Neuronal stem cell (in vitro differentiated cells): ENCODE measurements at regions not wholly inside any gene's neighbourhood (a gene's known extent, or its start where the extent isn't known, plus 50 kb on each side); places are given as distances from the start of the nearest gene placed in this dataset.
"Not testable (repeated sequence)": the region's sequence is repeated elsewhere in the genome, so short reads cannot be mapped to it uniquely, and the experiment has no call there.

ENCODE experiments used
- DNase-seq: peaks from one replicate; pipeline ENCODE4 v3.0.0-alpha.2; 2013; ENCODE audit warnings: low spot score
- H2AFZ ChIP-seq: one replicate; pipeline ENCODE4 v1.6.1; 2013; ENCODE audit warnings: mild to moderate bottlenecking, low read length, inconsistent platforms
- H2AK5ac ChIP-seq: 2 replicates; pipeline ENCODE4 v1.6.1; 2013; ENCODE audit warnings: low read depth, mild to moderate bottlenecking, inconsistent platforms, low read length, moderate library complexity, mixed read lengths
- H2BK120ac ChIP-seq: 2 replicates; pipeline ENCODE4 v1.6.1; 2013; ENCODE audit warnings: low read depth, mild to moderate bottlenecking, inconsistent platforms, low read length, moderate library complexity, mixed read lengths
- H2BK12ac ChIP-seq: one replicate; pipeline ENCODE4 v1.6.1; 2013; ENCODE audit warnings: low read length, inconsistent platforms
- H2BK15ac ChIP-seq: 2 replicates; pipeline ENCODE4 v1.6.1; 2013; ENCODE audit warnings: mild to moderate bottlenecking, low read length, inconsistent platforms, mixed read lengths
- H2BK5ac ChIP-seq: one replicate; pipeline ENCODE4 v1.6.1; 2013; ENCODE audit warnings: inconsistent platforms, mild to moderate bottlenecking, low read length, moderate library complexity
- H3K14ac ChIP-seq: one replicate; pipeline ENCODE4 v1.6.1; 2013; ENCODE audit warnings: low read length, inconsistent platforms
- H3K18ac ChIP-seq: 2 replicates; pipeline ENCODE4 v1.6.1; 2013; ENCODE audit warnings: low read length, inconsistent platforms
- H3K23ac ChIP-seq: 2 replicates; pipeline ENCODE4 v1.6.1; 2013; ENCODE audit warnings: low read depth, mild to moderate bottlenecking, mixed read lengths, low read length, inconsistent platforms; ENCODE audit not compliant: poor library complexity
- H3K27ac ChIP-seq: replicated peaks from 3 replicates; pipeline ENCODE4 v1.5.1; 2013; ENCODE audit warnings: low read length, inconsistent platforms
- H3K27me3 ChIP-seq, 3 experiments: 2 replicates each; pipeline ENCODE4 v1.6.1; 2013; ENCODE audit warnings: low read length in 3 of 3, mild to moderate bottlenecking in 2 of 3, inconsistent platforms in 1 of 3, low read depth in 1 of 3, mixed read lengths in 1 of 3, moderate library complexity in 1 of 3; ENCODE audit not compliant: control insufficient read depth in 3 of 3, insufficient read depth in 3 of 3
- H3K36me3 ChIP-seq, 2 donors: replicated peaks in 1 of 2; 2 replicates each; pipeline ENCODE4 v1.6.1; 2013; ENCODE audit warnings: low read length in 2 of 2; ENCODE audit not compliant: control insufficient read depth in 2 of 2, insufficient read depth in 2 of 2
- H3K4ac ChIP-seq: 2 replicates; pipeline ENCODE4 v1.6.1; 2013; ENCODE audit warnings: inconsistent platforms, mild to moderate bottlenecking, low read length, moderate library complexity
- H3K4me1 ChIP-seq, 2 donors: 1 replicate in 1 of 2; 2 replicates in 1 of 2; pipeline ENCODE4 v1.6.1; 2013; ENCODE audit warnings: low read length in 2 of 2, low read depth in 1 of 2; ENCODE audit not compliant: control insufficient read depth in 2 of 2, insufficient read depth in 1 of 2
- H3K4me2 ChIP-seq: one replicate; pipeline ENCODE4 v1.6.1; 2013; ENCODE audit warnings: mild to moderate bottlenecking, low read length, inconsistent platforms; ENCODE audit not compliant: insufficient read depth, poor library complexity, severe bottlenecking
- H3K4me3 ChIP-seq, 2 donors: 2 replicates each; pipeline ENCODE4 v1.5.1; 2013; ENCODE audit warnings: low read length in 2 of 2, mild to moderate bottlenecking in 2 of 2, inconsistent platforms in 1 of 2, moderate library complexity in 1 of 2
- H3K79me1 ChIP-seq: one replicate; pipeline ENCODE4 v1.6.1; 2013; ENCODE audit warnings: low read depth, mild to moderate bottlenecking, inconsistent platforms, low read length, moderate library complexity
- H3K9ac ChIP-seq: one replicate; pipeline ENCODE4 v1.6.1; 2013; ENCODE audit warnings: mild to moderate bottlenecking, low read depth, low read length, inconsistent platforms; ENCODE audit not compliant: poor library complexity
- H3K9me3 ChIP-seq, 2 donors: replicated peaks in 1 of 2; 2 replicates each; pipeline versions ENCODE3 to v1.6.1; 2013; ENCODE audit warnings: low read length in 2 of 2, mild to moderate bottlenecking in 2 of 2, inconsistent platforms in 1 of 2, low read depth in 1 of 2, mixed read lengths in 1 of 2, moderate library complexity in 1 of 2; ENCODE audit not compliant: control insufficient read depth in 2 of 2, insufficient read depth in 1 of 2
- H4K8ac ChIP-seq: one replicate; pipeline ENCODE4 v1.6.1; 2013; ENCODE audit warnings: low read depth, mild to moderate bottlenecking, inconsistent platforms, low read length, moderate library complexity
- H4K91ac ChIP-seq: one replicate; pipeline ENCODE4 v1.6.1; 2013; ENCODE audit warnings: low read length, low read depth, mild to moderate bottlenecking, inconsistent platforms; ENCODE audit not compliant: poor library complexity
- WGBS, 2 donors: extraction: QIAGEN DNeasy Blood & Tissue Kit; methylation state at CpG; one replicate each; pipeline ENCODE4 v1.1.7; 2013; ENCODE audit warnings: missing lambda C conversion rate in 2 of 2, mixed read lengths in 1 of 2; ENCODE audit not compliant: insufficient read length in 2 of 2, insufficient replicate concordance in 1 of 2; ENCODE audit errors: extremely low coverage in 2 of 2; 5-methylcytosine and 5-hydroxymethylcytosine counted together

GRCh38 chr5:10017786-10018185, 231.9 kb downstream of the ATPSCKMT start:
- Histone ChIP-seq H2BK12ac (no peak overlapping the region), H3K14ac (no peak overlapping the region), H2BK120ac (no peak overlapping the region), H3K4me1 (peaks cover 0 to 3% of the 10 kb centered on the region in 2 donors), H3K79me1 (no peaks in the 10 kb centered on the region), H3K9me3 (no peaks in the 10 kb centered on the region), H3K23ac (no peak overlapping the region), H3K27me3 (no peaks in the 10 kb centered on the region), H4K8ac (no peak overlapping the region), H2BK5ac (no peak overlapping the region), H4K91ac (no peak overlapping the region), H3K27ac (no peak overlapping the region), H3K18ac (no peak overlapping the region), H3K36me3 (no peaks in the 10 kb centered on the region), H3K4ac (no peak overlapping the region), H3K9ac (no peak overlapping the region), H2AK5ac (no peak overlapping the region), H3K4me2 (no peak overlapping the region), H2BK15ac (no peak overlapping the region), H2AFZ (no peak overlapping the region), H3K4me3 (no peak overlapping the region)
- no peak for DNase-seq
- WGBS, 2 donors: no CpG with 5 or more reads among the region's 4 CpGs

GRCh38 chr5:10016559-10016958, 233.1 kb downstream of the ATPSCKMT start:
- not testable (repeated sequence) for H3K27ac ChIP-seq, H3K9me3 ChIP-seq, H2AK5ac ChIP-seq, H3K27me3 ChIP-seq, H2BK5ac ChIP-seq, H4K91ac ChIP-seq, H2BK12ac ChIP-seq, H3K9ac ChIP-seq, H2BK15ac ChIP-seq, H3K4me1 ChIP-seq, DNase-seq, H3K4ac ChIP-seq, H2BK120ac ChIP-seq, H3K18ac ChIP-seq, H3K36me3 ChIP-seq, H3K23ac ChIP-seq, H3K79me1 ChIP-seq, H3K14ac ChIP-seq
- no CpG with 5 or more reads among the region's 8 CpGs for WGBS, 2 donors
- Histone ChIP-seq H3K4me3 (peak overlapping the region in 1 of 2 donors; percentile 6), H3K4me2 (peak overlapping the region; percentile 2), H2AFZ (peak overlapping the region; percentile 85), H4K8ac (peak overlapping the region; percentile 19)

DNA sequence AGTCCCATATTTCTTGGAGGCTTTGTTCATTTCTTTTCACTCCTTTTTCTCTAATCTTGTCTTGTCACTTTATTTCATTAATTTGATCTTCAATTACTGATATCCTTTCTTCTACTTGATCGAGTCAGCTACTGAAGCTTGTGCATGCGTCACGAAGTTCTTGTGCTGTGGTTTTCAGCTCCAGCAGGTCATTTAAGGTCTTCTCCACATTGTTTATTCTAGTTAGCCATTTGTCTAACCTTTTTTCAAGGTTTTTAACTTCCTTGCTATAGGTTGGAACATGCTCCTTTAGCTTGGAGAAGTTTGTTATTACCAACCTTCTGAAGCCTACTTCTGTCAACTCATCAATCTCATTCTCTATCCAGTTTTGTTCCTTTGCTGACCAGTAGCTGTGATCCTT, 234.0 kb downstream of the ATPSCKMT start:
- H3K36me3 ChIP-seq, H3K27ac ChIP-seq, H3K4me1 ChIP-seq, DNase-seq, H2BK15ac ChIP-seq, H3K4me2 ChIP-seq, H4K91ac ChIP-seq, H2AFZ ChIP-seq, H4K8ac ChIP-seq, H3K18ac ChIP-seq, H2AK5ac ChIP-seq, H3K9me3 ChIP-seq, H2BK5ac ChIP-seq, H3K14ac ChIP-seq, H2BK120ac ChIP-seq, H3K4me3 ChIP-seq, H2BK12ac ChIP-seq, H3K27me3 ChIP-seq, H3K9ac ChIP-seq, H3K79me1 ChIP-seq, H3K4ac ChIP-seq, H3K23ac ChIP-seq: not testable (repeated sequence)
- WGBS, 2 donors: no CpG with 5 or more reads among the region's 3 CpGs

DNA sequence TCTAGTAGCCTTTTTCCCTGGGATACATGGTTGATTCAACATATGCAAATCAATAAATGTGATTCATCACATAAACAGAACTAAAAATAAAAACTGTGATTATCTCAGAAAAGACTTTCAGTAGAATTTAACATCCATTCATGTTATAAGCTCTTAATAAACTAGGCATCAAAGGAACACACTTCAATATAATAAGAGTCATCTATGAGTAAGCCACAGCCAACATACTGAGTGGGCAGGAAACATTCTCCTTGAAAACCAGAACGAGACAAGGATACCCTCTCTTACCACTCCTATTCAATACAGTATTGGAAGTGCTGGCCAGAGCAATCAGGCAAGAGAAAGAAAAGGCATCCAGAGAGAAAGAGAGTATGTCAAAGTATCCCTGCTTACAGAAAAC, 239.9 kb downstream of the ATPSCKMT start:
- H3K27ac ChIP-seq: no peak overlapping the region
- H3K4me2 ChIP-seq: no peak overlapping the region
- no peak overlapping the region for H2AK5ac ChIP-seq
- H2BK12ac ChIP-seq: no peak overlapping the region
- no peaks in the 10 kb centered on the region for H3K9me3 ChIP-seq
- no peak overlapping the region for H3K4me3 ChIP-seq
- H2AFZ ChIP-seq: no peak overlapping the region
- no peaks in the 10 kb centered on the region for H3K27me3 ChIP-seq
- no peak overlapping the region for H3K14ac ChIP-seq
- H3K36me3 ChIP-seq: no peaks in the 10 kb centered on the region
- no peaks in the 10 kb centered on the region for H3K79me1 ChIP-seq
- no peak overlapping the region for H2BK120ac ChIP-seq
- H3K4me1 ChIP-seq: no peaks in the 10 kb centered on the region
- H3K23ac ChIP-seq: no peak overlapping the region
- H3K18ac ChIP-seq: no peak overlapping the region
- no peak overlapping the region for H2BK5ac ChIP-seq
- no peak for DNase-seq
- no peak overlapping the region for H4K91ac ChIP-seq
- H3K9ac ChIP-seq: no peak overlapping the region
- H2BK15ac ChIP-seq: no peak overlapping the region
- no peak overlapping the region for H3K4ac ChIP-seq
- no peak overlapping the region for H4K8ac ChIP-seq
- WGBS, 2 donors: no CpG with 5 or more reads among the region's 1 CpG
